Upper lobe of left lung (tissue), 4 donors: ENCODE measurements at regions not wholly inside any gene's neighbourhood (a gene's known extent, or its start where the extent isn't known, plus 50 kb on each side); places are given as distances from the start of the nearest gene placed in this dataset.

Experiments
- CTCF ChIP-seq, 6 experiments: fragments of 450-650 bp in 4 of 6; fragments of 200-600 bp in 2 of 6; sonication (generic) in 2 of 6; IDR thresholded peaks; one replicate each; pipeline ENCODE4 v1.5.1; 2016 to 2019; ENCODE audit warnings: antibody characterized with exemption in 6 of 6
- EP300 ChIP-seq, 4 donors: sonication (generic); formaldehyde crosslinking; IDR thresholded peaks; one replicate each; pipeline ENCODE4 v1.5.1; 2017; ENCODE audit warnings: antibody characterized with exemption in 4 of 4, control low read depth in 2 of 4
- POLR2A ChIP-seq, 4 donors: fragments of 450-650 bp; IDR thresholded peaks; one replicate each; pipeline ENCODE4 v1.5.1; 2016 to 2017; ENCODE audit warnings: antibody characterized with exemption in 4 of 4, mild to moderate bottlenecking in 2 of 4

GRCh38 chr7:132034748-132035416 is 478.5 kb upstream of the PODXL start:
- TF ChIP-seq POLR2A (IDR thresholded peaks at IDR 0.05) (no peak), CTCF (IDR thresholded peaks at IDR 0.05) (no peak), EP300 (IDR thresholded peaks at IDR 0.05) (no peak)
